ENCODE measurements at regions not wholly inside any gene's neighbourhood (a gene's known extent, or its start where the extent isn't known, plus 50 kb on each side); places are given as distances from the start of the nearest gene placed in this dataset.

DNA sequence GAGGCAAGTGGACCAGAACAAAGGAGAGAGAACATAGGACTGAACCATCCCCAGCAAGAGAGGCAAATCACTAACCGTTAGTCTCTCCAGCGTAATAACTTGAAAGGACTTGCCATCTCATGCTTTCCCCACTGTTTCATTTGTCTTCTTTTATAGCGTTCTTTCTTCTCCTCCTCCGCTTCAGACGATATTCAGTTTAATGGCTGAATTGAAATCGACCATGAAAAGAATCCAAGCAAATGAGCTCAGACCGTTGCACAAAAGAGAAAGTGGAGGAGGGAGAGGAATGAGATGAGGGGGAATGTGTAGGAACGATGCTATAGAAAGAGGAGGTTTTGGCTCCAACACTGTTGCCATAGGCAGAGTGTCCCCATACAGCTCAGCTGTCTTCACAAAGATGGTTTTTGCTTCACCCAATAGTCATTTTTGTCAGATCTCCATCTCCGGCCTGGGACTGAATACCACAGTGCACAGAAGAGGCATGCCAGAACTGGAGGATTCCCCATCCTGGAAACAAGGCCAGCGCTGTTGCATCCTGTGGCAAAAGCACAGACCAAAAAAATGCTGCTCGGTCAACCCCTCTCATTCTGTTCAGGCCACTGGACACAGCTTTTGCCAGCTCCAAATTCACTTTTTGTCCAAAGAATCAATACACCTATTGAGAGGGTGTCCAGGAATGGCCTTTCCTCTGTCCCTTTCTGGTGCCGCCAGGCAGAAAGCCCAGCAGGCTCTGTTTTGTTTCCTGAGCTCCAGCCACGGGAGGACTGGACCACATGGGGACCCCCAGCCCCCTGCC lies 176.1 kb downstream of the ID4 start:
- TF ChIP-seq, protein P1, sequence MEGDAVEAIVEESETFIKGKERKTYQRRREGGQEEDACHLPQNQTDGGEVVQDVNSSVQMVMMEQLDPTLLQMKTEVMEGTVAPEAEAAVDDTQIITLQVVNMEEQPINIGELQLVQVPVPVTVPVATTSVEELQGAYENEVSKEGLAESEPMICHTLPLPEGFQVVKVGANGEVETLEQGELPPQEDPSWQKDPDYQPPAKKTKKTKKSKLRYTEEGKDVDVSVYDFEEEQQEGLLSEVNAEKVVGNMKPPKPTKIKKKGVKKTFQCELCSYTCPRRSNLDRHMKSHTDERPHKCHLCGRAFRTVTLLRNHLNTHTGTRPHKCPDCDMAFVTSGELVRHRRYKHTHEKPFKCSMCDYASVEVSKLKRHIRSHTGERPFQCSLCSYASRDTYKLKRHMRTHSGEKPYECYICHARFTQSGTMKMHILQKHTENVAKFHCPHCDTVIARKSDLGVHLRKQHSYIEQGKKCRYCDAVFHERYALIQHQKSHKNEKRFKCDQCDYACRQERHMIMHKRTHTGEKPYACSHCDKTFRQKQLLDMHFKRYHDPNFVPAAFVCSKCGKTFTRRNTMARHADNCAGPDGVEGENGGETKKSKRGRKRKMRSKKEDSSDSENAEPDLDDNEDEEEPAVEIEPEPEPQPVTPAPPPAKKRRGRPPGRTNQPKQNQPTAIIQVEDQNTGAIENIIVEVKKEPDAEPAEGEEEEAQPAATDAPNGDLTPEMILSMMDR (IDR thresholded peaks at IDR 0.05): no peak
- no peak for TF ChIP-seq SIN3A (IDR thresholded peaks at IDR 0.05; ENCODE audit: borderline replicate concordance, insufficient read depth, low read depth, low read length)
- no peak for TF ChIP-seq REST (IDR thresholded peaks at IDR 0.05; ENCODE audit: insufficient read depth in 1 of 2, low read depth in 2 of 2, low read length in 1 of 2)

Data from Panc1 (cell line).